Keratinocyte (primary cell): ENCODE measurements at regions not wholly inside any gene's neighbourhood (a gene's known extent, or its start where the extent isn't known, plus 50 kb on each side); places are given as distances from the start of the nearest gene placed in this dataset.

Experiments used
- EZH2 ChIP-seq: IDR thresholded peaks from one replicate; pipeline ENCODE4 v1.6.1; 2012; ENCODE audit warnings: inconsistent platforms, mild to moderate bottlenecking, low read length, moderate library complexity
- TF ChIP-seq, protein P1 (sequence below), 3 experiments: IDR thresholded peaks in 1 of 3; conservative IDR thresholded peaks in 1 of 3; optimal IDR thresholded peaks in 1 of 3; 2 replicates in 2 of 3; 3 replicates in 1 of 3; pipeline versions ENCODE3 to v1.5.1; 2011; ENCODE audit warnings: low read length in 3 of 3, mild to moderate bottlenecking in 3 of 3, moderate library complexity in 2 of 3, control low read depth in 1 of 3, inconsistent platforms in 1 of 3; ENCODE audit not compliant: insufficient read depth in 2 of 3; ENCODE audit errors: extremely low read depth in 1 of 3

- TF ChIP-seq, protein P1, sequence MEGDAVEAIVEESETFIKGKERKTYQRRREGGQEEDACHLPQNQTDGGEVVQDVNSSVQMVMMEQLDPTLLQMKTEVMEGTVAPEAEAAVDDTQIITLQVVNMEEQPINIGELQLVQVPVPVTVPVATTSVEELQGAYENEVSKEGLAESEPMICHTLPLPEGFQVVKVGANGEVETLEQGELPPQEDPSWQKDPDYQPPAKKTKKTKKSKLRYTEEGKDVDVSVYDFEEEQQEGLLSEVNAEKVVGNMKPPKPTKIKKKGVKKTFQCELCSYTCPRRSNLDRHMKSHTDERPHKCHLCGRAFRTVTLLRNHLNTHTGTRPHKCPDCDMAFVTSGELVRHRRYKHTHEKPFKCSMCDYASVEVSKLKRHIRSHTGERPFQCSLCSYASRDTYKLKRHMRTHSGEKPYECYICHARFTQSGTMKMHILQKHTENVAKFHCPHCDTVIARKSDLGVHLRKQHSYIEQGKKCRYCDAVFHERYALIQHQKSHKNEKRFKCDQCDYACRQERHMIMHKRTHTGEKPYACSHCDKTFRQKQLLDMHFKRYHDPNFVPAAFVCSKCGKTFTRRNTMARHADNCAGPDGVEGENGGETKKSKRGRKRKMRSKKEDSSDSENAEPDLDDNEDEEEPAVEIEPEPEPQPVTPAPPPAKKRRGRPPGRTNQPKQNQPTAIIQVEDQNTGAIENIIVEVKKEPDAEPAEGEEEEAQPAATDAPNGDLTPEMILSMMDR (optimal IDR thresholded peaks at IDR 0.05 in 1 of 3, IDR thresholded peaks at IDR 0.05 in 1 of 3, conservative IDR thresholded peaks at IDR 0.05 in 1 of 3; ENCODE audit: extremely low read depth in 1 of 3, insufficient read depth in 2 of 3, low read length in 3 of 3), result no peak
- TF ChIP-seq EZH2, result no peak
Measured at GRCh38 chr7:82678259-82678658, 234.7 kb upstream of the CACNA2D1 start.
